GM23338 (cell line): ENCODE measurements at regions not wholly inside any gene's neighbourhood (a gene's known extent, or its start where the extent isn't known, plus 50 kb on each side); places are given as distances from the start of the nearest gene placed in this dataset.

Source experiments
- ATAC-seq: fragments of 200-7000 bp; cut with Tn5 transposase; 3 replicates; pipeline ENCODE4 v1.9.1; 2020
- DNase-seq: peaks from one replicate; pipeline ENCODE4 v3.0.0-alpha.2; 2015; ENCODE audit warnings: low spot score
- H2AFZ ChIP-seq: fragments of 200-600 bp; sonication (generic); 2 replicates; pipeline ENCODE4 v1.8.0; 2016; ENCODE audit warnings: antibody characterized with exemption, mild to moderate bottlenecking, moderate library complexity
- H3F3A ChIP-seq: fragments of 200-600 bp; sonication (generic); replicated peaks from 2 replicates; pipeline ENCODE4 v1.8.0; 2017; ENCODE audit warnings: antibody characterized with exemption, mixed run types, low read depth
- H3K27ac ChIP-seq: fragments of 200-600 bp; sonication (generic); 2 replicates; pipeline ENCODE4 v1.6.1; 2016; ENCODE audit warnings: low read depth
- H3K27me3 ChIP-seq: fragments of 200-600 bp; sonication (generic); 2 replicates; pipeline ENCODE4 v1.8.0; 2016; ENCODE audit warnings: mild to moderate bottlenecking, mixed run types, moderate library complexity; ENCODE audit not compliant: insufficient read depth
- H3K36me3 ChIP-seq: fragments of 200-600 bp; sonication (generic); 2 replicates; pipeline ENCODE4 v1.8.0; 2016; ENCODE audit warnings: mild to moderate bottlenecking; ENCODE audit not compliant: insufficient read depth
- H3K4me1 ChIP-seq: fragments of 200-600 bp; sonication (generic); 2 replicates; pipeline ENCODE4 v1.8.0; 2016; ENCODE audit warnings: mild to moderate bottlenecking, moderate library complexity; ENCODE audit not compliant: insufficient read depth
- H3K4me2 ChIP-seq: fragments of 200-600 bp; sonication (generic); 2 replicates; pipeline ENCODE4 v1.7.1; 2017; ENCODE audit warnings: mixed run types
- H3K4me3 ChIP-seq: fragments of 200-600 bp; sonication (generic); 2 replicates; pipeline ENCODE4 v1.6.1; 2016; ENCODE audit warnings: mixed run types
- H3K79me2 ChIP-seq: fragments of 200-600 bp; sonication (generic); replicated peaks from 2 replicates; pipeline ENCODE4 v1.8.0; 2017; ENCODE audit warnings: mild to moderate bottlenecking; ENCODE audit not compliant: insufficient read depth
- H3K9me2 ChIP-seq: fragments of 200-600 bp; sonication (generic); 2 replicates; pipeline ENCODE4 v1.8.0; 2017; ENCODE audit not compliant: insufficient read depth
- H4K20me1 ChIP-seq: fragments of 200-600 bp; sonication (generic); replicated peaks from 2 replicates; pipeline ENCODE4 v1.8.0; 2017; ENCODE audit warnings: mild to moderate bottlenecking; ENCODE audit not compliant: insufficient read depth
- H3K27ac Mint-ChIP-seq: 2 replicates; pipeline ENCODE4 v1.8.0; 2020; ENCODE audit warnings: inconsistent platforms, mild to moderate bottlenecking, moderate library complexity, mixed read lengths
- H3K27me3 Mint-ChIP-seq: 3 replicates; pipeline ENCODE4 v1.8.0; 2022; ENCODE audit warnings: low read depth, mild to moderate bottlenecking, moderate library complexity, mixed read lengths, inconsistent platforms; ENCODE audit not compliant: insufficient read depth, poor library complexity
- H3K36me3 Mint-ChIP-seq: 3 replicates; pipeline ENCODE4 v1.8.0; 2021; ENCODE audit warnings: low read depth, mild to moderate bottlenecking, inconsistent platforms, moderate library complexity, mixed read lengths
- H3K4me1 Mint-ChIP-seq: 3 replicates; pipeline ENCODE4 v1.8.0; 2020; ENCODE audit warnings: mild to moderate bottlenecking, inconsistent platforms, mixed read lengths
- H3K4me3 Mint-ChIP-seq: 3 replicates; pipeline ENCODE4 v1.8.0; 2021; ENCODE audit warnings: moderate library complexity, mild to moderate bottlenecking, inconsistent platforms, mixed read lengths
- H3K9me3 Mint-ChIP-seq: 3 replicates; pipeline ENCODE4 v1.8.0; 2020; ENCODE audit warnings: moderate library complexity, mild to moderate bottlenecking, inconsistent platforms, mixed read lengths
- CREB1 ChIP-seq: fragments of 250-450 bp; sonication (Bioruptor Pico); IDR thresholded peaks from 2 replicates; pipeline ENCODE4 v1.5.0; 2020; ENCODE audit warnings: low read depth, mild to moderate bottlenecking, moderate library complexity
- CTCF ChIP-seq, 2 experiments: fragments of 200-600 bp in 1 of 2; sonication (generic) in 1 of 2; conservative IDR thresholded peaks; 2 replicates each; pipeline versions ENCODE4 v1.5.1 to v1.6.1; 2016 to 2017; ENCODE audit warnings: antibody characterized with exemption in 2 of 2, low read depth in 2 of 2, mild to moderate bottlenecking in 2 of 2, moderate library complexity in 1 of 2
- EZH2phosphoT487 ChIP-seq: fragments of 200-600 bp; sonication (generic); IDR thresholded peaks from one replicate; pipeline ENCODE4 v1.8.1; 2018; ENCODE audit warnings: antibody characterized with exemption; ENCODE audit not compliant: unreplicated experiment
- POLR2AphosphoS5 ChIP-seq: IDR thresholded peaks from 2 replicates; pipeline ENCODE4 v1.6.1; 2016; ENCODE audit warnings: antibody characterized with exemption, low read depth
- ZNF114 ChIP-seq: fragments of 250-450 bp; sonication (Bioruptor Pico); IDR thresholded peaks from 2 replicates; pipeline ENCODE4 v1.5.0; 2020; ENCODE audit warnings: mild to moderate bottlenecking, moderate library complexity
- ZNF462 ChIP-seq: fragments of 250-450 bp; sonication (Bioruptor Pico); IDR thresholded peaks from 2 replicates; pipeline ENCODE4 v1.5.0; 2020; ENCODE audit warnings: mild to moderate bottlenecking, moderate library complexity
- TF ChIP-seq, protein P1 (sequence below): IDR thresholded peaks from one replicate; pipeline ENCODE4 v1.6.1; 2018; ENCODE audit warnings: antibody characterized with exemption; ENCODE audit not compliant: unreplicated experiment
- TF ChIP-seq, protein P2 (sequence below): IDR thresholded peaks from 2 replicates; pipeline ENCODE4 v1.6.1; 2016; ENCODE audit warnings: antibody characterized with exemption

DNA sequence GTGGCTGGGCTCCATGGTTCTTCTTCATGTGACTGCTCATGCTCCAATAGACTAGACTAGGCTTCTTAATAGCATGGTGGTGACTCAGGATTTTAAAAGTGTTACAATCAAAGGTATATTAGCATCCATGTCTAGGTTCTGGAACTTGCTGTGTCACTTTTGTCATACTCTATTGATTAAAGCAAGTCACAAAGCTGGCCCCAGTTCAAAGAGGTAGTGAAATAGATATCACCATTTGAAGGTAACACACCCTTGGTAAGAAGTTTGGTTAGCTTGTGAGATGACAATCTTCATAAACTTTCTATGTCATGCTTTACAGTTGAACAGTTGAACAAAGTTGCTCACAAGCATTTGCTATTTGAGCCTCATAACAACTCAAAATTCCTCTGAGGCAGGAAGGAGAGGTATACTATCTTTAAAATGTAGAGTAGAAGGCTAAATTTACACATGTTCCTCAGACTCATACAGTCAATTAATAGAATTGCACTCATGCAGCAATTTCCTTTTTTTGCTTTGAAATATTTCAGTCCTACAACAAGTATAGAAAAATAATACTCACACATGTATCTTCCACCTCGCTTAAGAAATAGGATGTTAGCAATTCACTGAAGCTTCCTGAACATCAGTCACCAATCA lies 56.8 kb upstream of the TMEM252 start (continued):
- no peak for TF ChIP-seq ZNF462 (CRISPR knock-in tag)
- TF ChIP-seq, protein P1, sequence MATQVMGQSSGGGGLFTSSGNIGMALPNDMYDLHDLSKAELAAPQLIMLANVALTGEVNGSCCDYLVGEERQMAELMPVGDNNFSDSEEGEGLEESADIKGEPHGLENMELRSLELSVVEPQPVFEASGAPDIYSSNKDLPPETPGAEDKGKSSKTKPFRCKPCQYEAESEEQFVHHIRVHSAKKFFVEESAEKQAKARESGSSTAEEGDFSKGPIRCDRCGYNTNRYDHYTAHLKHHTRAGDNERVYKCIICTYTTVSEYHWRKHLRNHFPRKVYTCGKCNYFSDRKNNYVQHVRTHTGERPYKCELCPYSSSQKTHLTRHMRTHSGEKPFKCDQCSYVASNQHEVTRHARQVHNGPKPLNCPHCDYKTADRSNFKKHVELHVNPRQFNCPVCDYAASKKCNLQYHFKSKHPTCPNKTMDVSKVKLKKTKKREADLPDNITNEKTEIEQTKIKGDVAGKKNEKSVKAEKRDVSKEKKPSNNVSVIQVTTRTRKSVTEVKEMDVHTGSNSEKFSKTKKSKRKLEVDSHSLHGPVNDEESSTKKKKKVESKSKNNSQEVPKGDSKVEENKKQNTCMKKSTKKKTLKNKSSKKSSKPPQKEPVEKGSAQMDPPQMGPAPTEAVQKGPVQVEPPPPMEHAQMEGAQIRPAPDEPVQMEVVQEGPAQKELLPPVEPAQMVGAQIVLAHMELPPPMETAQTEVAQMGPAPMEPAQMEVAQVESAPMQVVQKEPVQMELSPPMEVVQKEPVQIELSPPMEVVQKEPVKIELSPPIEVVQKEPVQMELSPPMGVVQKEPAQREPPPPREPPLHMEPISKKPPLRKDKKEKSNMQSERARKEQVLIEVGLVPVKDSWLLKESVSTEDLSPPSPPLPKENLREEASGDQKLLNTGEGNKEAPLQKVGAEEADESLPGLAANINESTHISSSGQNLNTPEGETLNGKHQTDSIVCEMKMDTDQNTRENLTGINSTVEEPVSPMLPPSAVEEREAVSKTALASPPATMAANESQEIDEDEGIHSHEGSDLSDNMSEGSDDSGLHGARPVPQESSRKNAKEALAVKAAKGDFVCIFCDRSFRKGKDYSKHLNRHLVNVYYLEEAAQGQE: no peak
- TF ChIP-seq, protein P2, sequence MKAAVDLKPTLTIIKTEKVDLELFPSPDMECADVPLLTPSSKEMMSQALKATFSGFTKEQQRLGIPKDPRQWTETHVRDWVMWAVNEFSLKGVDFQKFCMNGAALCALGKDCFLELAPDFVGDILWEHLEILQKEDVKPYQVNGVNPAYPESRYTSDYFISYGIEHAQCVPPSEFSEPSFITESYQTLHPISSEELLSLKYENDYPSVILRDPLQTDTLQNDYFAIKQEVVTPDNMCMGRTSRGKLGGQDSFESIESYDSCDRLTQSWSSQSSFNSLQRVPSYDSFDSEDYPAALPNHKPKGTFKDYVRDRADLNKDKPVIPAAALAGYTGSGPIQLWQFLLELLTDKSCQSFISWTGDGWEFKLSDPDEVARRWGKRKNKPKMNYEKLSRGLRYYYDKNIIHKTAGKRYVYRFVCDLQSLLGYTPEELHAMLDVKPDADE: no peak

DNA sequence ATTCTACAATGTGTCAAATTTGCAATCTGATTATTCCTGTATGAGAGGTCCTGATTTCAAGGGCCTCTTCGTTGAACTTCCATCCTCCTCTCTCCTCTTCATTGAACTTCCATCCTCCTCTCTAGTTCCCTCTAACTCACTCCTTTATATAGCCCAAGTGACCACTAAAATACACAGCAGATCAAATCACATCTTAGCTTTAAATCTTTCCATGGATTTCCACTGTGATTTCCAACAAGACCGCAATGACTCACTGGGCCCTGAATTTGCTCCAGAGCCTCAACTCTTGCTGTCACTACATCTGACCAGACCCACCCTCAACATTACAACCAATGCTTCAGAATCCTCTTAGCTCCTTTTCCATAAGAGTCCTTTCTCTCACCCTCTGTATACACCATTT lies 59.1 kb upstream of the TMEM252 start:
- H3K27ac ChIP-seq: no peak overlapping the region
- H3K36me3 Mint-ChIP-seq: no peaks in the 10 kb centered on the region
- no peak for TF ChIP-seq POLR2AphosphoS5
- no peak for TF ChIP-seq CREB1 (CRISPR knock-in tag)
- no peak for TF ChIP-seq ZNF114 (CRISPR knock-in tag)
- no peak for TF ChIP-seq EZH2phosphoT487
- TF ChIP-seq, protein P1: no peak
- TF ChIP-seq CTCF (conservative IDR thresholded peaks at IDR 0.05; ENCODE audit: low read depth in 2 of 2): no peak

More for the DNA sequence above, 59.1 kb upstream of the TMEM252 start:
- Histone ChIP-seq H3K4me3 (no peak overlapping the region), H4K20me1 (no peaks in the 10 kb centered on the region), H3K36me3 (no peaks in the 10 kb centered on the region), H3K9me2 (peaks cover 11% of the 10 kb centered on the region; the same call in 1 of the 2 replicates), H3K79me2 (no peaks in the 10 kb centered on the region), H3K4me1 (no peaks in the 10 kb centered on the region), H3F3A (no peaks in the 10 kb centered on the region), H3K4me2 (no peak overlapping the region), H3K27me3 (no peaks in the 10 kb centered on the region), H2AFZ (no peak overlapping the region)
- no peak for ATAC-seq
- H3K9me3 Mint-ChIP-seq: peaks cover 4% of the 10 kb centered on the region; the same call in 2 of the 3 replicates
- H3K27ac Mint-ChIP-seq: no peak overlapping the region
- DNase-seq: no peak
- H3K4me1 Mint-ChIP-seq: 0 out of 3 replicates have a peak, but pooled peaks cover 2% of the 10 kb centered on the region
- no peak overlapping the region for H3K4me3 Mint-ChIP-seq
- H3K27me3 Mint-ChIP-seq: no peaks in the 10 kb centered on the region
